GM18870 (cell line): ENCODE measurements at regions not wholly inside any gene's neighbourhood (a gene's known extent, or its start where the extent isn't known, plus 50 kb on each side); places are given as distances from the start of the nearest gene placed in this dataset.

Experiments used
- ATAC-seq: cut with Tn5 transposase; IDR thresholded peaks from one replicate; pipeline ENCODE4 v1.9.1; 2021; ENCODE audit warnings: moderate library complexity; ENCODE audit not compliant: unreplicated experiment

DNA sequence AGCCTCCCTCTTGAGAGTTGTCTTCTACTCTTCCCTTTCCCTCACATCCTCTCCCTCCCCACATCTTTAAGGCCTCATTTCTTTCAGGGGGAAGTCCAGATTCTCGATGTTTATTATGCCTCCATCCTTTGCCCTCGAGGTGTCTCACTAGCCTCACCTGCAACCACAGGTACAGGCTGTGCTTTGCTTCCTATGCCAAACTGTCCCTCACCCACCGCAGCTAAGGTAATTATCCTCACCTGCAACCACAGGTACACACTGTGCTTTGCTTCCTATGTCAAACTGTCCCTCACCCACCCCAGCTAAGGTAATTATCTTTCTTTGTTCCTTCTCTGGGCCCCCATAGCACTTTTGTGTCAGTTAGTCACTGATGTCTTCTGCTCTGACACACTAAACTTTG, 328.1 kb upstream of the SNX7 start:
- ATAC-seq: no peak

GRCh38 chr1:98331718-98332311, 329.7 kb upstream of the SNX7 start:
- ATAC-seq: no peak

DNA sequence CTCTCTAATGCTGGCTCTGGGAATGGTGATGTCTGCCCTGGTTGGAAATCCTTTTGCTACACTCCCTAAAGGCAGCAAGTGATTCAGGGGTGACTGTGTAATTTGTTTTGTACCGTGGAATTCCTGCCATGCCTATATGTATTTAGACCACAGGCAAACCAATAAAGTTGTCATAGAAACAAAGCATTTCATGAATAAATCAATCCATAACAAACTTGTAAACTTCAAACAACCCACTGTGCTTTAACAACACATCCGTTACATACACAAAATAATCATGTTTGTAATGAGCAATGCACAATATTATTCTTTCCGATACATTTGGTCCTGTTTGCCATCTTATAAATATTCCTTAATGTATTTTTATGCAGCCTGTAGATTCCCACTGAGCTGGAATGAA, 330.3 kb upstream of the SNX7 start:
- ATAC-seq: no peak

- ATAC-seq: no peak
Measured at GRCh38 chr1:98330224-98330623, 331.3 kb upstream of the SNX7 start.

DNA sequence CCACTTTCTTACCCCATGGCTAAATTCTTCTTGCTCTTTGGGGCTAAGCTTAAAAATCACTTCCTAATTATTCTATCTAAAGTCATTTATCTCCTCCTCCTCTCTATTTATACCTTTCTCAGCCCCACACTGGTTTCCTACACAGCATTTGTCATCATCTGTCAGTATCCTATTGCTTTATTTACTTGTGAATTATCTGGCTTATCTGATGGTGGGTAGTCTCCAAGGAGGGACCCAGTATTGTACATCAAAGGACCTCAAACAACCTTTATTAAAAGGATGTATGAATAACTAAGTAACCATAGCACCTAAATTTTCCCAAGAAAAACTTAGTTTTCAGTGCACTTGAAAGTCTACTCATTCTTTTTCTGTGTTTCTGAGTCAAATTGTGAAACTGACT, 332.7 kb upstream of the SNX7 start:
- no peak for ATAC-seq

- ATAC-seq: no peak
Measured at GRCh38 chr1:98327220-98327861, 334.2 kb upstream of the SNX7 start.

DNA sequence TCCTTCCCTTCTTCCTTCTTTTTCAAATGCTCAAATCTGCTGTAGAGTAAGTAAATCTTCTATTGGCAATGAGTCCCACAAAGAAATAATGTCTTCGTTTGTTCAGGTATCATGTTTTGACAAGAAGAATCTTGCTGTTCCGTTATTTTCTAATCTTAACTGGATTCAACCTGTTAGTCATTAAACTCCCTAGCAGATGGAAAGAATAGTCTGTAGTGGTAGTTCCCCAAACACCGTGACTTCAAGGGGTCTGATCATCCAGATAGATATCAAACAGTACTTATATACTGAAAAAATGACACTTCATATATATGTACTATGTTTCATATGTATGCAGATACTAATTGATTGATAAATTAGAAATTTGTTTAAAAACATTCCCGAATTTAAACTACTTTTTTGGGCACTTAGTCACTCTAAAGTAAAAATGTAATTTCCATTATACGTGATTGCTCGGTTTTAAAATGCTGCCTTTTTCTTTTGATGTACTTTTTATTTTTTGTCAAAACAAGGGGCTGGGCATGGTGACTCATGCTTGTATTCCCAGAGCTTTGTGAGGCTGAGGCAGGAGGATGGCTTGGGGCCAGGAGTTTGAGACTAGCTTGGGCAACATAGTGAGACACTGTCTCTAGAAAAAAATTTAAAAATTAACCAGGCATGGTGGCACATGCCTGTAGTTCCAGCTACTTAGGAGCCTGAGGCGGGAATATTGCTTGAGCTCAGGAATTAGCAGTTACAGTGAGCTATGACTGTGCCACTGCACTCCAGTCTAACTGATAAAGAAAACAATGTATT, 335.7 kb upstream of the SNX7 start:
- ATAC-seq: no peak

GRCh38 chr1:98323906-98324358, 337.6 kb upstream of the SNX7 start:
- peak; percentile 55 for ATAC-seq

DNA sequence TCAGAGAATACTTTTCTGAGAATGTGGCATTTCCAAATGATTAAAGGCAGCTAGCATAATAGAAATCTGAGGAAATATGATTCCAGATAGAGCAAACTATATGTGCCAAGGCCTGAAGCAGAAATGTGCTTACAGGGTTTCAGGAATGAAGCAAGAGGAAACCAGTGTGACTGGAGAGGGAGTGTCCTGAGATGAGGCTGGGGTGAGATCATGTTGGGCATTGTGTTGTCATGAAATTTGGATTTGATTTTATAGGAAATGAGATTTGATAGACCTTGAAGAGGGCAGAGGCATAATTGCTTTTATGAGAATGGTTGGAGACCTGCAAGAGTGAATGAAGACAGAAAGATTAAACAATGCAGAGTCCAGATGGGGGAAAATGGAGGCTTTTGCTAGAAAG, 338.1 kb upstream of the SNX7 start:
- no peak for ATAC-seq

DNA sequence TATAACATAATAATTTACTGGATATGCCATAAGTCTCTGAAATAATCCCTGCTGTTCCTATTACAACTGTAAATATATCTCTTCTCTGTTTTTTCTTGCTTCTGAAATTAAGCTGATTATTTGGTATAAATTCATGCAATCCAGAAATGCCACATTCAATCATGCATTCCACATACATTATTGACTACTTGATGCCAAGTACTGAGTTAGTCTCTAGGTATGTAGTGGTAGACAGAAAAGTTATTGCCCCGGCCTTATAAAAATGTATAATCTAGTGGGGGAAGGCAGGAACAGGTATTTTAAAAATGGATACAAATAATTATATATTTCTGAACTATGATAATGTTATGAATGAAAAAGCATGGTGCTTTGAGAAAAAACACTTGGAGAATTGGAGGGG, 338.6 kb upstream of the SNX7 start:
- no peak for ATAC-seq

DNA sequence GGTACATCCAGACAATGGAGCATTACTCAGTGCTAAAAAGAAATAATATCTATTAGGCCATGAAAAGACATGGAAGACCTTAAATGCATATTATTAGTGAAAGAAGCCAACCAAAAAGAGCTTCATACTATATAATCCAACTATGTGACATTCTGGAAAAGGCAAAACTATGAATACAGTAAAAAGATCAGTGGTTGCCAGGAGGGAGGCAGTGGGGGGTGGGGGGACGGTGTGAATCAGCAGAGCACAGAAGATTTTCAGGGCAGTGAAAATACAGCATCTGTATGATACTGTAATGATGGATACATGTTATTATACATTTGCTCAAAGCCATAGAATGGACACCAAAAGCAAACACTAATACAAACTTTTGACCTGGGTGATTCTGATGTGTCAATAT, 339.4 kb upstream of the SNX7 start:
- ATAC-seq: no peak

DNA sequence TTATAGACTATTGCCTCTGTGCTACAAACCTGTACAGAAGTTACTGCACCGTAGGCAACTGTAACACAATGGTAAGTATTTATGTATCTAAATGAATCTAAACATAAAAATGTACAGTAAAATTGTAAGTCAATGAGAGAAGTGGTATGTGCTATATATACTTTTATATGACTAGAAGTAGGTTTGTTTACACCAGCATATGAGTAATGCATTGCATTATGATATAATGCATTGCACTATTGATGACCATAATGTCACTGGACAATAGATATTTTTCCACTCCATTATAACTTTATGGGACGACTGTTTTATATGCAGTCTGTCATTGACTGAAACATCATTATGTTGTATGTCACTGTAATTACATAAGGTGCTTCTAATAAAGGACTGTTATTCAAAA, 340.3 kb upstream of the SNX7 start:
- no peak for ATAC-seq

- no peak for ATAC-seq
Measured at GRCh38 chr1:98316286-98316905, 345.1 kb upstream of the SNX7 start.

DNA sequence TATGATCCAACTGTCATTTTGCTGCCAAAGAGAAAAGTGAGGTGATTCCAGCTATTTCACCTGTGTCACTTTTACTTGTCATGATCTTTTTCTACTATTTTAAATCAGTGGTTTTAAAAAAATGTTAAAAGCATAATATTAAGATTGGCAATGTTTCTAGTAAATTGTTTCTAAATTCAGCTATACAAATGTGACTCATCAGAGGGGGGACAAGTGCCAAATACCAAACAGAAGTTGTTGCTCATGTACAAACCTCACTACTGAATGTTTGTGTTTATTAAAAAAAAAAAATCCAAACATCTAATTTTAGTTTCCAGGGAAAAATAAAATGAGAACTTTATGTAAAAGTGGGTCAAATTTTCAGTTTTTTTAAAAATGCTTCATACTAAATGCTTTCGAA, 346.2 kb upstream of the SNX7 start:
- no peak for ATAC-seq

DNA sequence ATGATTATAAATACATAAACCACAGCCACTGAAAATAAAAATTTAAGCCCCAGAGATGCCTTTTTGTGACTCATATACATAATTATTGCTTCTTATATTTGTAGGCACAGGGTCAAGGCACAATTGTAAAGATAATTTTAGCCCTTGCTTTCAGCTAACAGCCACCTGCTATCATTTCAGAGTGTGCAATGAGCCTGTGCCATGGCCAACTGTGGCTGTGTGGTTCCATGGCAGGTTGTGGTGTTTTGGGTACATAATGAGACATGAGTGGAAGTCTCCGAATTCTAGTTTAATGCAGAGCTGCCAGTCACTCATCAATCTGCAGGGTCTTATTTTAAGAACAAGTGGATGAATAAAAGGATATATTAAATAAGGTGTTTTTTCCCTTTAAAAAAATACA, 346.9 kb upstream of the SNX7 start:
- ATAC-seq: no peak

DNA sequence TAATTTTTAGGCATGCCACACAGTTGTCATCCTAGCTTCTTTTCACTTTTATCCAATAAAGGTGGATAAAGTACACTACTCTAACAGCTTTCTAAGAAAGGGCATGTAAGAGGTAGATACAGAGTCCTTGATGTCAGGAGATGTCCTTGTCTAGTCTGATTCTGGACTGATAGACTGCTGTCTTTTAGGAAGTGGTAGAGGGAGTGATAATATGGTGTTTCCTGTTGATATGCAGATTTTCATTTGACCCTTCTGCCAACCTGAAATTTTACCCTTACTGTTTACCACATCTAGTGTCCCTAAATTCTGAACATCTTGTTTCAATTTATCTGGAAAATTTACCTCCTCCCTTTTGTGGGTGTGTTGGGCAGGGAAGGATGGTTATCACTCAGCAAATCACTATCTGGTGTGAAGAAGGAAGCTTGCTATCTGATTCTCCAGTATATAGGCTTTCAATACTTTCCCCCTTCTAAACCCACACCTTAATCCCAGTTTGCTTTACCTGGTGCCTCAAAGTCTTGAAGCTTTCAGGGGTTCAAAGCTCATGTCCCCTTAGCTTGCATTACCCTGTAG, 354.9 kb upstream of the SNX7 start:
- ATAC-seq: no peak

DNA sequence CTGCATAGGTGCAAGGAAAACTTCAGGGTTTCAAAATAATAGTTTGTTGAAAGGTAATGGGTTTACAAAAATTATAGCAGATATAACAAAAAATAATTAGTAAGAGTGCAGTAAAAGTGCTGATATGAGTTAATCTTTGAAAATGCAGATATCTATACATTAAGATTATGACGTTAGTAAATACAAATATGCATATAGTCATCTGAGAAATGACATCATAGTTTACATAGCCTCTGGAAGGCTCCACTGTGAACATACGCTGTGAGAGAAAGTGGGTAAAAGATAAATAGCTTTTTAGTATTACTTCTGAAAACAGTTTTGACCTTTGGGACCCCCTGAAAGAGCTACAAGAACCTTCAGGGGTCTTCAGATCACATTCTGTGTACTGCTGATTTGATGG, 356.2 kb upstream of the SNX7 start:
- ATAC-seq: no peak

GRCh38 chr1:98304888-98305287, 356.6 kb upstream of the SNX7 start:
- no peak for ATAC-seq

- ATAC-seq: no peak
Measured at GRCh38 chr1:98299861-98300260, 361.7 kb upstream of the SNX7 start.

- ATAC-seq: no peak
Measured at GRCh38 chr1:98299313-98299712, 362.2 kb upstream of the SNX7 start.

GRCh38 chr1:98298319-98298718, 363.2 kb upstream of the SNX7 start:
- ATAC-seq: no peak
